GM21529 (cell line): ENCODE measurements at regions not wholly inside any gene's neighbourhood (a gene's known extent, or its start where the extent isn't known, plus 50 kb on each side); places are given as distances from the start of the nearest gene placed in this dataset.

Experiments
- ATAC-seq: cut with Tn5 transposase; IDR thresholded peaks from one replicate; pipeline ENCODE4 v1.9.1; 2021; ENCODE audit not compliant: unreplicated experiment

DNA sequence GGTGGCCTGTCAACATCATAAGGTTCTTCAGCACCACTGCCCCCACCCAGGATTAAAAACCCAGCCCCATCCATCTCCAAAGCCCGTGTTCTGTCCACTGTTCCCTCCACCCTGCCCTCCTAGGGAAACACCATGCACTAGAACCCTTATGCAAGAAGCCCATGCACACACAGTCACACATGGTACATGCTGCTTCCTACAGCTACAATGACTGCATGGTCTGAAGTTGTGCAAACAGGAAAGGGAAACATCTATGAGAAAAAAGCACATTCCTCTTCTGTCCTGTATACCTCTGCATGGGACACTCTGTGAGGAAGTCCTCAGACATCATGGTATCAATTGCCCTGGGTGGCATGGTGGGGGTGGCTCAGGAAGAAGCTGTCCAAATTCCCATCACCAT lies 108.6 kb upstream of the MRPS22 start:
- no peak for ATAC-seq

DNA sequence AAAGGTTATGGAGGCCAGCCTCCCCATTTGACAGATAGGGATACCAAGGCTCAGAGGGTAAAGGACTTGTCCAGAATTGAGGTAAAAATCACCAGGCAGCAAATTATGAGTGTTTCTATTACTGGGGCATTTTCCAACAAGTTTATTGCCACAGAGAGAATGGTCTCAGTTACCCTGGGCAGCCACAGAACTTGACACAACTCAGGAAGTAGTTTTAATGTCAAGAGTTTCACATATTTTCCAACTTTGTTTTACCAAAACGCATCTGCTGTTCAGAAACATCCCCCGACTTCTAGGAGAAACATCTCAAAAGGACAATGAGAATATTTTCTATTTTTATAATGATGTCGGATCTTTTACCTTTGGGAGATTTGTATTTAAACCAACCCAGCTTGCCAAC lies 107.5 kb upstream of the MRPS22 start:
- no peak for ATAC-seq

GRCh38 chr3:139238281-139239030 lies 105.4 kb upstream of the MRPS22 start:
- ATAC-seq: no peak

DNA sequence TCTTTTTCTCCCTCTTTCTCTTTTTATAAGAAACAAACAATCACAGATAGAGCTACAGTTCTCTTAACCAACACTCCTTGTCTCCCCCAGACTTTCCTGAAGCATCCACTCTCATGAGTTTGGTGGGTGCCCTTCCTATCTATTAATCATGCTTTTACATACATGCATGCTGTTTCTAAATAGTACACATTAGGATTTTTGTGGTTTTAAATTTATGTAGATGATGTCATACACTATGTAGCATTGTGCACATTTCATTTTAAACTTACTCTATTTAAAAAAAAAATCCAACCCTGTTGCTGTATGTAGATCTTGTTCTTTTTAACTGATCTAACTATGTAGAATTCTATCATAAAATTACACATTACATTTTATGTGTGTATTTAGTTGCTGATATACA lies 104.3 kb upstream of the MRPS22 start:
- ATAC-seq: no peak

DNA sequence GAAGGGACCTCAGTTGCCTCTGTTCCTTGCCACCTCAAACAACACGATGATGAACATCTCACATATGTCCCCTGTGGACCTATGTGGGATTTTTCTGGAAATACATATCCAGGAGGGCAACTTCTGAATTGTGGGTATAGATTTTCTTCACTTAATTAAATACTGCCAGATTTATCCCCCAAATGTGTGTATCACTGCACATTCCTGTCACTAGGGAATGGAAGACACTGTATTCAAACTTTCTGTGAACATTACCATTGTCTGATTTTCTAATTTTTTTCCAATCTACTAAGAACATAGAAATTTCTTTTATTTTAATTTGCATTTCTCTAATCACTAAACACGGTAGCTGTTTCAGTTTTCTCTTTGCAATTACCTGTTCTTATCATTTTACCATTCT lies 102.0 kb upstream of the MRPS22 start:
- no peak for ATAC-seq

- ATAC-seq: no peak
These were observed 100.1 kb upstream of the MRPS22 start for GRCh38 chr3:139243710-139244109.

DNA sequence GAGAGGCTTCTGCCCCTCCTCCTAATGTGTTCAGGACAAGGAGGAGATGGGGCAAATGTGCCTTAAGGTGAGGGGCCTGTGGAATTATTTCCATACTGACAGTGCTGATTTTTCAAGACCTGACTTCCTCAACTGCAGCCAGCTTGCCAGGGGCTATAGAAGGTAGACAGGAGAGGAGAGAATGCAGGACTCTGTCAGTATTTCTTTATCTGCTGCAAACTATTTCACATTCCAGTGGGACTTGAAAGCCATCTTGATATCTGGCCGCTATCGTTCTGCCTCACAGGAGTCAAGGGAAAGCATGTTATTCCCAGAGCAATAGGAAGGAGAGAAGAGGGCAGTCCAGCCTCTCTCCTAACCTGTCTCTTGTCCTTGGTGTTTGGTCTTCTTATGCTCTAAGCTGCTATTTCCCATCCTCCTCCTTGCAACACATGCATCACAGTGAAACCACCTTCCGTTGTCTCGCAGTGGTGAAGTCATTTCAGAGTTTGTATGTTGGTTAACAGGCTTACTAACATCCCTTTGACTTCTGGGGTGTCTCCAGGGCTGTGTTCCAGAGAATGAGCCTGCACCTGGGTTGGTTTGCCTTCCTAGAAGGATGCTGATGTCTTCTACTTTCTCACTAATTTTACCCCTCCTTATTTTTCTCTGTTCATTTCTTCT lies 95.1 kb upstream of the MRPS22 start:
- ATAC-seq: no peak

GRCh38 chr3:139251529-139251928 lies 92.3 kb upstream of the MRPS22 start:
- ATAC-seq: no peak

DNA sequence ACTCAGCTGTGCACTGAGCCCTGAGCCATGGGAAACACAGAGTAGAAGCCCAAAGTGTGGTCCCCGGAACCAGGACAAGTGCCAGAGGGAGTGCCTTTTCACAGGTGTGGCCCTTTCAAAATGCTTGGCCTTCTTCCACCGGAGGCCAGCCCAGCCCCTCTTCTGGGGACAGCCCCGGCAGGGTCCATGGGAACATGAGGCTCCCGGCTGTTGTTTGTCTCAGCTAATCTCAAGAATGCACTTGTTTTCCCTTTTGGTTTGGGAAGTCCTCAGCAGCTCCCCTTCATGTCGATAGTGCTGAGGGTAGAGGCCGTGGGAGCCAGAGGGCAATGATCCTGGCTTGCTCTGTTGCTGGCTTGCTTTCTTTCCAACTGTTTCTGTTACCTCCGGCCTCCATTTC lies 91.1 kb upstream of the MRPS22 start:
- no peak for ATAC-seq

DNA sequence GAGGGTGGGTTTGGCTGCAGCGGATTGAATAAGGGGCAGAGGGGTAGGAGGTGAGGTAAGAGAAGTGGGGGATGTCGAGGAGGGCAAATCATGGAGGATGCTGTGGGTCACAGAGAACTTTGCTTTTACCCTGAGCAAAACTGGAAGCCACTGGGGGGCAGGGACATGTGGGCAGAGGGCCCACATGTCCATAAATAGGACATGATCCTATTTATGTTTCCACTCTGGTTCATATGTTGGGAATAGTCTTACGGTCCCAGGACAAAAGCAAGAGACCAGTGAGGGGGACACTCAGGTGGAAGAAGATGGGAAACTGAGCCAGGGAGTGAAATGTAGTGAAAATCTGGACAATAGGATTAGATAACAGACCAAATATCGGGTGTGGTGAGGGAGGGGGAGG lies 85.5 kb upstream of the MRPS22 start:
- no peak for ATAC-seq

GRCh38 chr3:139259398-139259797 lies 84.4 kb upstream of the MRPS22 start:
- ATAC-seq: no peak

DNA sequence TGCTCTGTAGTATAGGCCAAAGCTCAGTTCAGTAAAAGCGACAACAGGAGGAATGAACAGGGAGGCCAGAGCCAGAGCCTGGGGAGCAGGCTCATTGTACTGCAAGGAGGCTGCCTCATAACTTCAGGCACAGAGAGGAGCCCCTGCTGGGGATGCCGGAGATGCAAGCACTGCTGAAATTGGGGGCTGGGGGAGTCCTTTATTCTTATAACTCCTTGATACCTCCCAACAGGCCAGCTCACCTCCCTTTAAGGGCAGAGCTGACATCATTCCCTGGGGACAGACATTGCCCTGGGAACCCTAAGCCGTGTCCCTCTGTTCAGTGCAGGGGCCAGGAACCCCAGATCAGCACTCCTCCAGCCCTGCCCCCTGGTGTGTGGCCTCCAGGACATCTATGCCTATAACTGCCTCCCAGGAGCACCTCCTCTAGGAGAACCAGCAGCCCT lies 83.8 kb upstream of the MRPS22 start:
- no peak for ATAC-seq

- no peak for ATAC-seq
These were observed 82.8 kb upstream of the MRPS22 start for GRCh38 chr3:139260793-139261736.

DNA sequence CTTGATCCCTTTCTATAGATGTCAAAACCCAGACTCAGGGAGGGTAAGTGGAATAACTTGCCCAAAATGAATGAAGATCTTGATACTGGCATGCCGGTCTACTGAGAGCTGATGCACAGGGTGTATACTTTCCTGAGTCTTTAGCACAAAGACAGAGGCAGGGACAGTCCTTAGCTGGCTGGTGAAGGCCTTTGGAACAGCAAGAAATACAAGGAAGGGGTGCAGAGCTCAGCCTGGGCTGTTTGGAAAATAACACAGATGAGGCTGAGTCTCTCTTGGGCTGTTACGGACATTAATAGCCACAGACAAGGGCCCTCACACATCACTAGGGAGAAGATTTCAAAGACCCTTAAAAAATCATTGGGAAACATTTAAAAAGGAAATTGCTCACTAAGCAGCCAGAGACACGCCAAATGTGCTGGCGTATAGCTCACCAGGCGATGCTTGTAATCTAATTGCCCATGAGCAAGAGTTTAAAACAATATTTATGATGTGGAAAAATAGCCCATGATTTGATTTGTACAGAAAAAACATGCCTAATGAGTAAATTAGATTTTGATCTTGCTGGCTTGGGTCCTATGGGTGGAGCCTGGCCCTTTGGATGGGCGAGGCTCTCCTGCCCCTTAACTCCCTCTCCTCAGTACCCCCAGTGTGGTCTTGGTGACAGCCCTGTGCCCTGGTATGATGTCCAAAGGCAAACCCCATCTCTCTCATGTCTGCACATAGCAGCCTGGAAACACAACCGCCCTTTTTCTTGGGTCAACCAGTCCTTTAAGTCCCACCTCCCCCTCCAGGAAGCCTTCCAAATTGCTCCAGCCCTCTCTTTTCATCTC lies 81.8 kb upstream of the MRPS22 start:
- ATAC-seq: no peak

DNA sequence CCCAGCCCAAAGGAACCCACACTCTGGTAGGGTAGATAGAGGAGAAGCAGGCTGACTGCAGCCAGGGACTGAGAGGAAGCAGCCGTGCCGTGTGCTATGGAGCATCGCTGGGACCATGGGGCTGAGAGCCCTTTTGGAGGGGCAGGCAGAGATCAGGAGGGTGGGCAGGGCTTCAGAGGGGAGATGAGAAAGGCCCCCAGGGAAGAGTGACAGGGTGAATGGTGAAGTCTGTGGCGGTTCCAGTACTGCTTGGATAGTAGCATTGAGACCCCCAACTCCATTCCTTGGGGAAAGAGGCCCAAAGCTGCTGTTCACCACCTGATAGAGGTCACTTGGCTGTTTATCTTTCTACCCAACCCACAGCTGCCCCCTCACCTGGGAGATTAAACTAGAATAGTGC lies 80.0 kb upstream of the MRPS22 start:
- no peak for ATAC-seq

DNA sequence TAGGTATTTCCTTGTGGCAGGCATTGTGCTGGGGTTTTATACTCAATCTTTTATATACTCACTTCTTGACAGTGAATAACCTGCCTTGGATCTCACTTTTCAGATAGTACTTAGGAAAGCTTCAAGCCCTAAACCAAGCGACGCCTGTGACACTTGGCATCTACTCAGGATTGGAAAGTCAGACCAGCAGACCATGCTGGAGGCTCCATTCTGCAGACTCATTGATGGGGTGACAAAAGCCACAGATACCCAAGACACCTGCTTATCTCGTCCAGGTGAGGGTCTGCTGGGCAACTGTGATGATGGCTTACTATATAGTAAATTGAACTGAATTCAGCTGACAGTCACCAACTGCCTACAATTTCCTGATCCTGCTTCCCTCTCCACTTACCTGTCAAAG lies 79.4 kb upstream of the MRPS22 start:
- ATAC-seq: no peak

DNA sequence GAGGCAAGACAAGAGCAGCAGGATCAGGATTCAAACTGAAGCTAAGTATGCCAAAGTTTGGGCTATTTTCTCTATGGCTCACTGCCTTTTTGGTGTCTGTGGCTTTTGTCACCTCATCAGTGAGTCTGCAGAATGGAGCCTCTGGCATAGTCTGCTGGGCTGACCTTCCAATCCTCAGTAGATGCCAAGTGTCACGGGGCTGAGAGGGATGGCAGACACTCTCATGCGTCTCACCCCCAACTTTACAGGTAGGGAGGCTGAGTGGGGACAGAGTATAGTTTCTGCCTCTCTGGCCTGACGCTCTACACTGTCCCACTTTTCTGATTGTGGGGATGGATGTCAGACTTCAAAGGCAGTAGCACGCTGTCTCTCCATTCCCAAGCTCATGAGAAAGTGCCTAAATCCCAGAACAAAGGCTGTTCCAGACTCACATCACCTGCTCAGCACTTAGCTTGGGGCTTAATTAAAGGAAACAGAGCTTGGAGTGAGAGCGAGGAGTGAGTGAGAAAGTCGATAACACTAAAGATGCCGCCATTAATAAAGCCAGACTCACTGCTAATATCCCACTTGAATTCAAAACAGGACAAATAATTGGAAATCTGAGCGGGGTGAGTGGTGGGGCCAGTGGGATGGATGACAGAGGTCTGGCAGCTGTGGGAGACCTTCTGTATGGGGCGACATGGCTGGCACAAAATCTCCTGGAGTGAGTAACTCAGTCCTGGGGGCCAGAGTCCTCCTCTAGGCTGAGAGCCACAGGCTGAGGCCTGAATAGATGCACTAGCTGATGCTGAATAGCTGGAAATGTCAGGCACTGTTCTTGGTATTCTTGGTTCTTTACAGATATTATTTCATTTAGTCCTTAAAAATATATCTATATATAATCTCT lies 78.4 kb upstream of the MRPS22 start:
- ATAC-seq: no peak

GRCh38 chr3:139267300-139268246 lies 76.2 kb upstream of the MRPS22 start:
- ATAC-seq: no peak

- ATAC-seq: no peak
These were observed 73.8 kb upstream of the MRPS22 start for GRCh38 chr3:139269984-139270383.
